Stimulated activated CD4-positive, alpha-beta T cell treated with anti-CD3 and anti-CD28 coated beads, Interleukin-1b, Interleukin-23, amount 100 ng/mL, for 24 hours (primary cell): ENCODE measurements at regions not wholly inside any gene's neighbourhood (a gene's known extent, or its start where the extent isn't known, plus 50 kb on each side); places are given as distances from the start of the nearest gene placed in this dataset.

Source experiments
- DNase-seq, 4 experiments: peaks; one replicate each; pipeline ENCODE4 v3.0.0-alpha.2; 2020; ENCODE audit warnings: low read depth in 4 of 4, low spot score in 1 of 4

DNA sequence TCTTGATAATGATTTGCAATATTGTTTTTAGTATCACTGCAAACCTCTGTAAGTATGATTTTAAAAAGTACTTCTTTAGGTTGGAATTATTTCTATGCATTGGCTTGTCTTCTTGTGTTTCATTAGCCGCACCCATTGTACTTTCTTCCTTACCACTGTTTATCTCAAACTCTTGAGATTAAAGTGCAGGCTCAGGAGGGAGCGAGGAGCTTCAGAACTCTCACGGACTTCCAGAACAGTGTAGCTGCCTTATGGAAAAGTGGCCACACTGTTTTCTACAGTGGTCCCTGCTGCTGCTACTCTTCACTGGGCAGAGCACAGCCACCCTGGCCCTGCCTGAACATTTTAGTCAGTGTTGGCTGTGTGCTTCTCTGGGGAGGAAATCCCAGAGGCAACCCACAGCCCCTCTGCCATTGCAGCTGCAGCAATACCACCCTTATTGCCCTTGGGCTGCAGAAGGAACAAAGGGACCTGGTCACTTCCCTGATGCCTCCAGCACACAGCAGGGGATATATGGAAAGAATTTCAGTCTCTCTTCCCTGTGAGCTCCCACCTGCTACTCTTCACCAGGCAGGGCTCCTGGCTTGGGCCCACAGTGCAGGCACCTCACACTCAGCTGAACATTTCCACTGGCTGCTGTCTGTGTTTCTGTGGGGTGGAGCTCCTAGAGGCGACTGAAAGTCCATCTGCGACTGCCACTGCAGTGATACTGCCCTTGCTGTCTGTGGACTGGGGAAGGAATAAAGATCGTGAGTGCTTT is 91.7 kb upstream of the MAP3K4 start:
- DNase-seq: no peak

DNA sequence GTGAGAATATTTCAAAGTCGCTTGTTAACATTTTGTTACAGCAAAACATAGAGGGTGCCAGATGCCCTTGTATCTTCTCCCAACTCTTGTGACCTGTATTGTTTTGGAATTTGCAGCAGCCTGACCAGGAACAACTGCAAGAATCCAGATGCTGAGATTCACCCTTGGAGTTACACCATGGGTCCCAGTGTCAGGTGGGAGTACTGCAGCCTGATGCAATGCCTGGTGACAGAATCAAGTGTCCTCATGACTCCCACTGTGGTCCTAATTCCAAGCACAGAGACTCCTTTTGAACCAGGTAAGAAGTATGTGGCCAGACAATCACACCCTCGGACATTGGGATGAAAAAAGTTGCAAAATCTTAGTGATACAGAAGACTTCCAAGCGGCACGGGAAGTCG is 79.6 kb upstream of the MAP3K4 start:
- DNase-seq: no peak

DNA sequence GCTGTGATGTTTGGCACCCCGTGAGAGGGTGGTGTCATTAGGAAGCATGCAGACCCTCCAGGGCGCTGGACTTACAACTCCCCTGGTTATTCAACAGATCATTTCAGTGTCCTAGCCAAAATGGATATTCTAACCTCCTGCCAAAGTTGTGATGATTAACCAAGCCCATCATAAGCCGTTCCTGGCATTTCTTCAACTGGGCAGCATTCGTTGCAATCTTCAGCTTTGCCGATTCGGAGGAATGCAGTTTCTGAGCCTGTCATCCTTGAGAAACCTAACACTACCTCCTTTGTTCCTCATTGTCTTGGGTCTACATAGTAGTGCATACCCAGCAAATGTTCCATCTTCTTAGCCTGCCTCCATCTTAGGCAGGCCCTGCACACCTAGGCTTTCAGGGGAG is 79.2 kb upstream of the MAP3K4 start:
- DNase-seq: no peak

DNA sequence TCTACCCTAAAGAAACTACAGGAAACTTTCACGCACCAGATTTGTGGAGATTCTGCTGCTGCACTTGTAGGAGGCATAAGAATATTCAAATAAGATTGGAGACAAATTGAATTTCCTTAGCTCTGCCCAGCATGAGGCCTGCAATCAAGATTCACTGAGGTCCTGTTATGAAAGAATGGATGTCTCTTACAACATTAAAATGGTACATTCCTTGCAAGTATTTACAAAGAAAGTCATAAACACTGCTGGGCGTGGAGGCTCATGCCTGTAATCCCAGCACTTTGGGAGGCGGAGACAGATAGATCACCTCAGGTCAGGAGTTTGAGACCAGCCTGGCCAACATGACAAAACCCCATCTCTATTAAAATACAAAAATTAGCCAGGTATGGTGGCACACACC is 74.0 kb upstream of the MAP3K4 start:
- DNase-seq: no peak

DNA sequence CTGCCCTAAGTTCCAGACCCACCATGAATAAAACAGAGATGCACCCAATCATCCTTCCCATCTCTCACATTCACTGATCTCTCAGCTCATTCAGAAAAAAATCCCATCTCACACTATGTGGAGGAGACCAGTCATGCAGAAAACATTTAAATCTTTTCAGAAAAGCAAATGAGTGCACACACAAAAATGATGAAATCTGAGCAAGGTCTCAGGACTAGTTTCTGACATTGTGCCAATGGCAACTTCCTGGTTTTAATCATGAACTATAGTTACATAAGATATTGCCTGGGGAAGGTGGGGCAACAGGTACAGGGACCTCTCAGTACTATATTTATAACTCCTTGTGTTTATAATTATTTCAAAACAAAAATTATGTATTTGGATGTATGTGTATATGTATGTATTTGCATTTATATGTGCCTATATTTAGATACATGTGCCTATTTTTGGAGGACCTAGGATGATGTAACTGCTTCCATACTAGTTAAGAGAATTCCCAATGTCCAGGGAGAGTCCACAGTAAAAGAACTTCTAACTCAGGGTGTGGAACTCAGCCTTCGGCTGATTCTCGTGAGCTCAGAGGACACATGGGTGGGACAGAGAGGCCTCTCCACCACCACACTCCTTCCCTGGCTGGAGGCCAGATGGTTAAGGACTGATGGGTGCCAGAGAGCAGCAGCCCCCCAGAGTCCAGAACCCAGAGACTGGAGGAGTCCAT is 71.7 kb upstream of the MAP3K4 start:
- no peak for DNase-seq

DNA sequence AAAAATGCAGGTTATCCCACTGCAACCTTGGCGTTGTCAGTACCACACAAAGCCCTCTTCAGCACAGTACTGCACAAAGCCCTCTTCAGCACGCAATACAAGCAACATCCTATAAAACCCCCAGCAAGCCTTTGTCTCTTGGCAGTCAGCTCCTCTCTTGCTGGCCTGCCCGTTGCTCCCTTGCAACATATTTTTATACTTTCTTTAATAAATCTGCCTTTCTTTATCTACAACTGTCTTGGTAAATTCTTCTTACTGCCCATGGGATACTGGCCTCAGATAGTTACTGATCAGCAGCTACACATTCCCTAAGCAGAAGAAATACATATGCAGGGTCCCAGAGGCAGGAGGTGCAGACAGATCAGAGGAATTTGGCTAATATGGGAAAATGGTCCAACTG is 70.5 kb upstream of the MAP3K4 start:
- DNase-seq: no peak

DNA sequence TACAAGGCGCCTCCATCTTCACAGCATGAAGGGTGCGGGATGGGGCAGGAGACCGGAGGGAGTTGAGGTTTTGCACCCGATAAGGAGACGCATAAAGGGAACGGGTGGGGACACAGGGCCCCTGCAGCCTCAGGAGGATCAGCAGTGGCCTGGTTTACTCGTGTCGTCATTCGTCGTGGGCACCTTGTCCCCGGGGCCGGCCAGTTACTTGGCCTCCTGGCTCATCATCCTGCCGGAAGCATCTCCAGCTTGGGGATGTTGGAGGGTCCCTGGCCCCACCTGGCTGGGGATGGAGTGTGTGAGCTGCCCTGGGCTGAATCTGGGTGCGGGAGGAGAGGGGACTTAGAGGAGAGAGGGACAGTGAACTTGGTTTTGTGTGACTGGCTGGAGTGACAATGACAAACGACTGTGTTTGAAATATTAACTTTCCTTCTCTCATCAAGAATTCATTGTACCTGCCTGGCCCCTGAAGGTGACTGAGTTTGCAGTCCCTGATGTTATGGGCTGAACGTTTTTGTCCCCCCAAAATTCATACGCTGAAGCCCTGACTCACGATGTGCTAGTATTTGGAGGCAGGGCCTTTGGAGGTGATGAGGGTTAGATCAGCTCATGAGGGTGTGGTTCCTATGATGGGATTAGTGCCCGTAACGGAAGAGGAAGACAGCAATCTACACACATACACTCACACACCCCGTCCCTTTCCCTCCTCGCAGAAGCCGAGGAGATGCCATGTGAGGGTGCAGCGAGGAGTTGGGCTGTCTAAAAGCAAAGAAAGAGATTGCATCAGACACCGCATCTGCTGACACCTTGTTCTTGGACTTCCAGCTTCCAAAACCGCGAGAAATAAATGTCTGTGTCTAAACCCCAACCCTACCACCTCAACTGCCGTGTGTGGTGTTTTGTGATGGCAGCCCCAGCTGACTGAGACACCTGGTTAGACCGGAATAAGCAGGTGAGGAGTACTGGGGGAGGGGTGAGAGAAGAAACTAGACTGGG is 65.0 kb upstream of the MAP3K4 start:
- no peak for DNase-seq

DNA sequence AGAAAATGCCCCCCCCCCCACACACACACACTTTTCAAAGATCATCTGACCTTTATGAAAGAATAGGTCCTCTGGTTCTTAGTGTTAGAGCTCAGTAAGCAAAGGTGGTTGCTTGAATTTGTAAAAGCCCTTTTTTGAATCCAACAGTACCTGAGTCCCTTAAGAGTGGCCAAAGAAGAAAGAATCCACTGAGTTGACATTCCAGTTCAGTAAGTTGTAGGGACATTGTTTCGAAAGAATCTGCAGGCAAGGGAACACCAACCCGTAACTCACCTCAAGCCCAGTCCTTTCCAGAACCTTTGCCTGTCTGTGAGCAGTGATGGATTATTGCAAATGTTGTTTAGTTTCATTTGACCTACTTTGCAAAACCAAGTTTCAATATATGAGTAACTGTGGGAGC is 64.2 kb upstream of the MAP3K4 start:
- no peak for DNase-seq

DNA sequence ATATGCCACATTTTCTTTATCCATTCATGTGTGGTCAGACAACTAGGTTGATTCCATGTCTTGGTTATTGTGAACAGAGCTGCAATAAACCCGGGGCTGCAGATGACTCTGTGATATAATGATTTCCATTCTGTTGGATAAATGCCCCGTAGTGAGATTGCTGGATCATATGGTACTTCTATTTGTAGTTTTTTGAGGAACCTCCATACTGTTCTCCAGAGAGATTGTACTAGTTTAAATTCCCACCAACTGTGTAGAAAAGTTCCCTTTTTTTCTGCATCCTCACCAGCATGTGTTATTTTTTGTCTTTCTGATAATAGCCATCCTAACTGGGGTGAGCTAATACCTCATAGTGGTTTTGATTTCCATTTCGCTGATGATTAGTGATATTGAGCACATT is 62.2 kb upstream of the MAP3K4 start:
- no peak for DNase-seq

DNA sequence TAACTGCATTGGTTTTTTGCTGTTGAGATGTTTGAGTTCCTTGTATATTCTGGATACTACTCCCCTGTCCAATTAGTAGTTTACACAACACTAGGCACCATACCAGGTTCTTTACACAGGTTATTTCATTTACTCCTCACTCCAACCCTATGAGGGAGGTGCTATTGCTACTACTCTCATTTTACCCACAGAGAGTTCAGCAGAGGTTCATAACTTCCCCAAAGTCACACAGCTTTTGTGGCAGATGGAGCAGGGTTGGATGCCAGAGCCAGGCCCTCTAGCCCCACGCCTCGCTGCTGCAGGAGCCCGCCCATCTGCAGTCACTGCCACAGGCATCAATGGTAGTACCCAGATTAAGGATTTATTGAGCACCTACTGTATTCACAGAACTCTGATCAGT is 61.7 kb upstream of the MAP3K4 start:
- no peak for DNase-seq

DNA sequence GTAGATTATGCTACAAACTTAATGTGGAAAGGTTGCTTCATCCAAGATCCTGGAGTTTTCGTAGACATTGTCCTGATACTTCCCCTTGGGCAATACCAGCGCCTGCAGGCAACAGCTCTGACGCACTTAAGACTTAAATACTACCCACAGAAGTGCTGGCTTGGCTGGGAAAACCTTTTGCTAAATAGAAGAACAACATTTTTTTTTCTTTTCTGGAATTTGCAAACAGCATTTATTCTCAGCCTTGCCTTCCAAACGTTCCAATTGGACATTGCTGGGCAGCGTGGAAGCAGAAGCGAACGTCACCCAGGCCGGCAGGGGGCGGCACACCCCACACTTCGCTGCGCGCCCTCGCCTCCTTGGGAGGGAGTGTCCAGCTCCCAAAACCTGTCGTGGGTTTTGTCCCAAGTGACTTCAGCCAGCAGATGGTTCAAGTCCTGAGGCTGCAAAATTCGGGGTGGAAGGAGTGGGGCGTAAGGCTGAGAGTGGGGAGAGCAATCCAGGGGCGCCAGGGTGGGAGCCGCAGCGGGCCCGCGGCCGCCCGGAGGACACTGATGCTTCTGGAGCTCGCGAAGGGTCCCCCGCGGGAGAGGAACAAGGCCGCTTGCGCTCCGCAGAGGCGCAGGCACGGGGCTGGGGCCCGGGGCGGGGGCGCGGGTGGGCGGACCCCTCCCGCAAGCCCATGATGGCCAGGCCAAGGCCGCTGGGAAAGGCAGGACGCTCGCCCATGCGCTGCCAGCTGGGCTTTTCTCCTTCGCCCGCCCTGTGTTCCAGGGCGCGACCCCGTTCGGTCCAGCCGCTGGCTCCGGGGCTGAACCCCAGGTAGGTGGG is 60.8 kb upstream of the MAP3K4 start:
- DNase-seq: peak; percentile 24 to 48 (median 31)

DNA sequence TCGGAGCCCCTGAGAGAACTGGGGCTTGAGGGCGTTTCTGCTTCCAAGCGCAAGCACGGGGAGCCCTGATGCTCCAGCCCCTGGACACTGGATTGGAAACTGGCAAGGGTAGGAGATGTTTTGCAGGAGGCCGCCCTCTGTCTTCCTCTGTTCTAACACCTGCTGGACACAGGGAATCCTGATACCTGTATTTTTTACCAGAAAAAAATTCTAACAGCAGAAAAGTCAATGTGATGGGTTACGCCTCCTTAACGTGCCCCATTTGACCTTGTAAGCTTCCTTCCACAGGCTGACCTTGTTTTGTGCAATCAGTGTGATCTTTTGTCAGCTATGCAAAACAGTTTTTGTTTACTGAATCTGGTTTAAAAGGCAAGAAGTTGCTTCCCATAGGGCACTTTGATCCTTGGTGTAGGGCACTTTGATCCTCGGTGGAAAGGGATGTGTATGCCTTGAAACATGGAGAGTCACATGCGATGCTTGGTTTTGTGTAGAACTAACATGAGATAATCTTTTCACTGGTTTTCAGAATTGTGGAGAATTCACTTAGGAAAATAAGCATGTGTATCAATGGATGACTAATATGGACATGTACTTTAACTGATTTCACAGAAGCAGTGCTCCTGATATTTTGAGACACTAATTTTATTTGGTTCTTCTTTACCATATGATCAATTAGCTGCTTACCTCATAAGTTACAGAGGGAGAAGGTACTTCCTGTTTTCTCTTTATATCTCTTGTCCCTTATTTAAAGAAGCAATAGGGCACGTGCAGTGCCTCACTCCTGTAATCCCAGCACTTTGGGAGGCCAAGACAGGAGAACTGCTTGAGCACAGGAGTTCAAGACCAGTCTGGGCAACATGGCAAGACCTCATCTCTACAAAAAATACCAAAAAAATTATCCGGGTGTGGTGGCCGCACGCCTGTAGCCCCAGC is 59.9 kb upstream of the MAP3K4 start:
- no peak for DNase-seq

DNA sequence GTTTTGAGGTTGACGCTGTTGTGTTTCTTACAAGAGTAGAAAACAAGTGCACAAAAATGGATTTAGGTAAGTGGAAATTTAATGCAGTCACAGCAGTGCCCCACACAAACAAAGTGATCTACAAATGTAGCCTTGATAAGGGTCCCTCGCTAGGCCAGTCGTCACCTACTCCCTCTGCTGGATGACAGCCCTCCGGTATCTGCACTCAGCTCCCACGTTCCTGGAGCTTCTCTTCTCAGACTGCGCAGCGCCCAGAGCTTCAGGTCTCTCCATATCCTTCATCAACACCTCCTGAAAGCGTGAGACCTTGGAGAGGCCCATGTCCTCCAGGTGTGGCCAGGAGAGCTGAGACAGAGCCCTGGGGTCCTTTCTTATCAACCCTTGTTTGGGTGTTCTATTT is 58.3 kb upstream of the MAP3K4 start:
- DNase-seq: no peak

DNA sequence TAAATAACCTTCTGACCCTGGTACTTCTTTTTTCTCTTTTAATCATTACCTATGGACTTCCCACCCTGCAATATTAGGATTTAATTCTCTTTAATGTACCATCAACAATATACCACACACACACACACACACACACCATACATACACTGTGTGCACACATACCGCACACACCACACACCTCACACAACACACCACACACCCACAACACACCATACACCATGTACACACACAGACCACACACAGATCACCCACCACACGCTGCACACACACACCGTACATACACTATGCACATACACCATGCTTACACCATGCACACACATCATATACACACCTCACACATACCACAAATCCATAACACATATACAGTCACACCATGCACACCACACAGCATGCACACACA is 57.4 kb upstream of the MAP3K4 start:
- DNase-seq: no peak

DNA sequence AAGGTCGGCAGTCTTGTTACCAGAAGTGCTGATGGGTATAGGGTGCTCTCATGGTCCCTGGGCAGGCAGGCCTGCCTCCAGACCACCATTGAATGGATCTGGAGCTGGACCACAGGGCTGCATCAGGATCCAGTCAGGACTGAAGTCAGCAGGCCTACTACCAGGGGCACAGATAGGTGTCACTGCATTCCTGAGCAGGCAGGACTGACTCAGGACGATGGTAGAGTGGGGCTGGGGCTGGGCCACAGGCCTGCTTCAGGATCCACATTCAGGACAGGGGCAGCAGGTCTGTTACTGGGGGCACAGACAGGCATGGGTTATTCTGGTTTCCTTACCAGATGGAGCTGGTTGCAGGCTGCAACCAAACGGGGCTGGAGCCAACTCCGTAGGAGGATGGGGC is 51.4 kb upstream of the MAP3K4 start:
- DNase-seq: no peak
